SK-N-SH treated with all-trans-retinoic acid at 6 μM for 48 hours (cell line): ENCODE measurements at regions not wholly inside any gene's neighbourhood (a gene's known extent, or its start where the extent isn't known, plus 50 kb on each side); places are given as distances from the start of the nearest gene placed in this dataset.

ENCODE experiments used
- BACH2 ChIP-seq: fragments of 250-450 bp; sonication (Bioruptor Pico); IDR thresholded peaks from 2 replicates; pipeline ENCODE4 v1.9.0; 2021; ENCODE audit warnings: mild to moderate bottlenecking, borderline replicate concordance
- CSDC2 ChIP-seq: fragments of 250-450 bp; sonication (Bioruptor Pico); IDR thresholded peaks from 2 replicates; pipeline ENCODE4 v1.5.0; 2020; ENCODE audit warnings: mild to moderate bottlenecking, moderate library complexity
- RARB ChIP-seq: fragments of 250-450 bp; sonication (Bioruptor Pico); IDR thresholded peaks from 2 replicates; pipeline ENCODE4 v1.8.0; 2021; ENCODE audit warnings: mild to moderate bottlenecking, moderate library complexity
- TOX ChIP-seq: fragments of 250-450 bp; sonication (Bioruptor Pico); IDR thresholded peaks from 2 replicates; pipeline ENCODE4 v1.8.0; 2021; ENCODE audit warnings: mild to moderate bottlenecking, moderate library complexity, borderline replicate concordance
- ZC3H10 ChIP-seq: fragments of 250-450 bp; sonication (Bioruptor Pico); IDR thresholded peaks from 2 replicates; pipeline ENCODE4 v1.5.1; 2021; ENCODE audit warnings: mild to moderate bottlenecking, moderate library complexity
- TF ChIP-seq, protein P1 (sequence below): fragments of 250-450 bp; sonication (Bioruptor Pico); IDR thresholded peaks from 2 replicates; pipeline ENCODE4 v1.5.1; 2021; ENCODE audit warnings: mild to moderate bottlenecking, moderate library complexity
- TF ChIP-seq, protein P2 (sequence below): fragments of 250-450 bp; sonication (Bioruptor Pico); IDR thresholded peaks from 2 replicates; pipeline ENCODE4 v1.8.0; 2020; ENCODE audit warnings: mild to moderate bottlenecking, moderate library complexity, borderline replicate concordance

DNA sequence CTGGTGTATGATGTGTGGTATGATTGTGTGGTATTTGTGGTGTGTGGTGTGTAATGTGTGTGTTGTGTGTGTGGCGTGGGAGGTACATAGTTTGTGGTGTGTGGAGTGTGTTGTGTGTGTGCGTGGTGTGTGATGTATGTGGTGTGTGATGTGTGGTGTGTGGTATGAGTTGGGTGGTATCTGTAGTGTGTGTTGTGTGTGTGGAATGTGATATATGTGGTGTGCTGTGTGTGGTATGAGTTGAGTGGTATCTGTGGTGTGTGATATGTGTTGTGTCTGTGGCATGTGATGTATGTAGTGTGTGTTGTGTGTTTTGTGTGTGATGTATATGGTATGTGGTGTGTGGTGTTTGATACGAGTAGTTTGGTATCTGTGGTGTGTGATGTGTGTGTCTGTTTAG is 272.5 kb upstream of the IRX1 start:
- TF ChIP-seq ZC3H10 (CRISPR knock-in tag) (no peak), RARB (CRISPR knock-in tag) (no peak), BACH2 (CRISPR knock-in tag) (no peak), TOX (CRISPR knock-in tag) (no peak), CSDC2 (CRISPR knock-in tag) (no peak)
- TF ChIP-seq, protein P1, sequence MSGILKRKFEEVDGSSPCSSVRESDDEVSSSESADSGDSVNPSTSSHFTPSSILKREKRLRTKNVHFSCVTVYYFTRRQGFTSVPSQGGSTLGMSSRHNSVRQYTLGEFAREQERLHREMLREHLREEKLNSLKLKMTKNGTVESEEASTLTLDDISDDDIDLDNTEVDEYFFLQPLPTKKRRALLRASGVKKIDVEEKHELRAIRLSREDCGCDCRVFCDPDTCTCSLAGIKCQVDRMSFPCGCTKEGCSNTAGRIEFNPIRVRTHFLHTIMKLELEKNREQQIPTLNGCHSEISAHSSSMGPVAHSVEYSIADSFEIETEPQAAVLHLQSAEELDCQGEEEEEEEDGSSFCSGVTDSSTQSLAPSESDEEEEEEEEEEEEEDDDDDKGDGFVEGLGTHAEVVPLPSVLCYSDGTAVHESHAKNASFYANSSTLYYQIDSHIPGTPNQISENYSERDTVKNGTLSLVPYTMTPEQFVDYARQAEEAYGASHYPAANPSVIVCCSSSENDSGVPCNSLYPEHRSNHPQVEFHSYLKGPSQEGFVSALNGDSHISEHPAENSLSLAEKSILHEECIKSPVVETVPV (CRISPR knock-in tag) = no peak
- TF ChIP-seq, protein P2, sequence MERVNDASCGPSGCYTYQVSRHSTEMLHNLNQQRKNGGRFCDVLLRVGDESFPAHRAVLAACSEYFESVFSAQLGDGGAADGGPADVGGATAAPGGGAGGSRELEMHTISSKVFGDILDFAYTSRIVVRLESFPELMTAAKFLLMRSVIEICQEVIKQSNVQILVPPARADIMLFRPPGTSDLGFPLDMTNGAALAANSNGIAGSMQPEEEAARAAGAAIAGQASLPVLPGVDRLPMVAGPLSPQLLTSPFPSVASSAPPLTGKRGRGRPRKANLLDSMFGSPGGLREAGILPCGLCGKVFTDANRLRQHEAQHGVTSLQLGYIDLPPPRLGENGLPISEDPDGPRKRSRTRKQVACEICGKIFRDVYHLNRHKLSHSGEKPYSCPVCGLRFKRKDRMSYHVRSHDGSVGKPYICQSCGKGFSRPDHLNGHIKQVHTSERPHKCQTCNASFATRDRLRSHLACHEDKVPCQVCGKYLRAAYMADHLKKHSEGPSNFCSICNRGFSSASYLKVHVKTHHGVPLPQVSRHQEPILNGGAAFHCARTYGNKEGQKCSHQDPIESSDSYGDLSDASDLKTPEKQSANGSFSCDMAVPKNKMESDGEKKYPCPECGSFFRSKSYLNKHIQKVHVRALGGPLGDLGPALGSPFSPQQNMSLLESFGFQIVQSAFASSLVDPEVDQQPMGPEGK (CRISPR knock-in tag) = no peak
